GM12878 (cell line): ENCODE measurements at regions not wholly inside any gene's neighbourhood (a gene's known extent, or its start where the extent isn't known, plus 50 kb on each side); places are given as distances from the start of the nearest gene placed in this dataset.

Experiments
- ATAC-seq: fragments of 200-7000 bp; cut with Tn5 transposase; 3 replicates; pipeline ENCODE4 v1.9.1; 2020; ENCODE audit warnings: mild to moderate bottlenecking, moderate library complexity
- BruUV-seq: library from RNA; stranded (reverse); fragments of 400-500 nt; replicated peaks from 2 replicates; lab custom pipeline; 2021; lab: Mats Ljungman, UMichigan
- CTCF ChIA-PET: fragments of 300-600 bp; sonication (Branson Sonifier 250); formaldehyde crosslinking; extraction: SDS; loops from one replicate; lab custom pipeline; 2021; ENCODE audit warnings: inconsistent platforms; lab: Yijun Ruan, JAX
- POLR2A ChIA-PET: fragments of 350-600 bp; formaldehyde crosslinking; extraction: SDS; loops from one replicate; lab custom pipeline; 2021; ENCODE audit warnings: inconsistent platforms; lab: Charles Lee
- RAD21 ChIA-PET: fragments of 300-600 bp; sonication (Branson Sonifier 250); formaldehyde crosslinking; loops from one replicate; lab custom pipeline; 2023; ENCODE audit warnings: antibody characterized with exemption; ENCODE audit not compliant: unreplicated experiment; lab: Charles Lee
- SMC1A ChIA-PET: fragments of 300-600 bp; sonication (Branson Sonifier 250); formaldehyde crosslinking; loops from one replicate; lab custom pipeline; 2023; ENCODE audit not compliant: unreplicated experiment, uncharacterized antibody; lab: Charles Lee
- DNase-seq: peaks from one replicate; pipeline ENCODE4 v3.0.0-alpha.2; 2011; ENCODE audit warnings: low read depth, low spot score
- FAIRE-seq: peaks from 3 replicates; lab custom pipeline; 2011; peaks lifted over from hg19 to GRCh38; lab: Jason Lieb, UNC
- H2AFZ ChIP-seq: 2 replicates; pipeline ENCODE4 v1.6.0; 2011; ENCODE audit warnings: low read depth, low read length, control low read depth; ENCODE audit not compliant: control insufficient read depth
- H3K27ac ChIP-seq: 2 replicates; pipeline ENCODE4 v1.5.1; 2011; ENCODE audit warnings: control low read depth; ENCODE audit not compliant: control insufficient read depth, insufficient read depth
- H3K27me3 ChIP-seq, 2 experiments: replicated peaks in 1 of 2; 2 replicates each; pipeline versions ENCODE4 v1.6.0 to v1.6.1; 2011; ENCODE audit warnings: low read length in 1 of 2; ENCODE audit not compliant: control insufficient read depth in 2 of 2, insufficient read depth in 2 of 2
- H3K36me3 ChIP-seq, 2 experiments: 2 replicates each; pipeline ENCODE4 v1.5.1; 2011; ENCODE audit warnings: low read length in 1 of 2; ENCODE audit not compliant: control insufficient read depth in 2 of 2, insufficient read depth in 2 of 2
- H3K4me1 ChIP-seq: 2 replicates; pipeline ENCODE4 v1.6.1; 2011; ENCODE audit warnings: mild to moderate bottlenecking, low read length, moderate library complexity, mixed read lengths; ENCODE audit not compliant: control insufficient read depth, insufficient read depth
- H3K4me2 ChIP-seq: 2 replicates; pipeline ENCODE4 v1.6.0; 2011; ENCODE audit warnings: control low read depth; ENCODE audit not compliant: control insufficient read depth, insufficient read depth
- H3K4me3 ChIP-seq: fragments of 200-600 bp; sonication (generic); 2 replicates; pipeline ENCODE4 v1.5.1; 2016
- H3K79me2 ChIP-seq: 2 replicates; pipeline ENCODE4 v1.6.0; 2011; ENCODE audit warnings: low read length; ENCODE audit not compliant: control insufficient read depth, insufficient read depth
- H3K9ac ChIP-seq: 2 replicates; pipeline ENCODE4 v1.8.0; 2011; ENCODE audit warnings: low read length, control low read depth, mixed read lengths; ENCODE audit not compliant: control insufficient read depth, insufficient read depth
- H3K9me3 ChIP-seq: replicated peaks from 3 replicates; pipeline ENCODE4 v1.5.1; 2011; ENCODE audit warnings: mild to moderate bottlenecking, low read length; ENCODE audit not compliant: control insufficient read depth, insufficient read depth
- H4K20me1 ChIP-seq: 2 replicates; pipeline ENCODE4 v1.6.0; 2011; ENCODE audit not compliant: control insufficient read depth, insufficient read depth
- CUX1 ChIP-seq: IDR thresholded peaks from 2 replicates; pipeline ENCODE4 v1.6.1; 2012; ENCODE audit warnings: improper control_type of control experiment, low read depth, low read length; ENCODE audit not compliant: insufficient replicate concordance
- E2F8 ChIP-seq: fragments of 450-650 bp; IDR thresholded peaks from 2 replicates; pipeline ENCODE4 v1.6.1; 2018; ENCODE audit warnings: mild to moderate bottlenecking, low read depth, moderate library complexity; ENCODE audit not compliant: partially characterized antibody
- ESRRA ChIP-seq: IDR thresholded peaks from 2 replicates; pipeline ENCODE4 v1.6.1; 2012; ENCODE audit warnings: mild to moderate bottlenecking, low read length, improper control_type of control experiment
- GABPA ChIP-seq: IDR thresholded peaks from 2 replicates; pipeline ENCODE4 v1.6.1; 2014; ENCODE audit warnings: antibody characterized with exemption, low read depth, mild to moderate bottlenecking, inconsistent platforms
- NKRF ChIP-seq: fragments of 450-650 bp; conservative IDR thresholded peaks from 2 replicates; pipeline ENCODE4 v1.6.1; 2017; ENCODE audit warnings: mild to moderate bottlenecking, moderate library complexity
- NR2C1 ChIP-seq: fragments of 450-650 bp; IDR thresholded peaks from 2 replicates; pipeline ENCODE4 v1.6.1; 2017; ENCODE audit warnings: antibody characterized with exemption, mild to moderate bottlenecking, moderate library complexity
- POLR2AphosphoS2 ChIP-seq: IDR thresholded peaks from 2 replicates; pipeline ENCODE4 v1.6.1; 2011; ENCODE audit warnings: low read depth, mild to moderate bottlenecking, low read length, improper control_type of control experiment, moderate library complexity
- RAD21 ChIP-seq: IDR thresholded peaks from 2 replicates; pipeline ENCODE4 v1.6.1; 2011; ENCODE audit warnings: mild to moderate bottlenecking, low read depth, low read length, moderate library complexity; ENCODE audit not compliant: insufficient read depth
- RELB ChIP-seq: fragments of 450-650 bp; IDR thresholded peaks from 2 replicates; pipeline ENCODE4 v1.6.1; 2017; ENCODE audit warnings: low read depth, mild to moderate bottlenecking, moderate library complexity
- RUNX3 ChIP-seq: IDR thresholded peaks from 2 replicates; pipeline ENCODE4 v1.6.1; 2012; ENCODE audit warnings: low read length, inconsistent platforms
- SIN3A ChIP-seq: IDR thresholded peaks from 2 replicates; pipeline ENCODE4 v1.6.1; 2012; ENCODE audit warnings: low read depth, low read length, improper control_type of control experiment
- TAF1 ChIP-seq: IDR thresholded peaks from 2 replicates; pipeline ENCODE4 v1.6.1; 2011; ENCODE audit warnings: mild to moderate bottlenecking, low read depth, low read length, borderline replicate concordance
- TBL1XR1 ChIP-seq: IDR thresholded peaks from 2 replicates; pipeline ENCODE4 v1.6.1; 2012; ENCODE audit warnings: low read depth, low read length, improper control_type of control experiment
- WGBS: methylation state at CpG from one replicate; pipeline ENCODE4 v1.1.6; 2016; ENCODE audit warnings: low lambda C conversion rate; ENCODE audit not compliant: insufficient replicate concordance, insufficient coverage; ENCODE audit errors: missing lambda C conversion rate; 5-methylcytosine and 5-hydroxymethylcytosine counted together
- in situ Hi-C: fragments of 300-500 bp; cut with MboI; formaldehyde crosslinking; loops from 9 replicates; pipeline ENCODE4 v1.14.3; 2018; ENCODE audit warnings: mixed read lengths
- intact Hi-C: fragments of 100-400 bp; cut with micrococcal nuclease; formaldehyde crosslinking; loops from one replicate; pipeline ENCODE4 v1.14.2; 2022; ENCODE audit not compliant: unreplicated experiment

- Histone ChIP-seq H4K20me1 (no peaks in the 10 kb centered on the region), H3K4me3 (no peak overlapping the region), H3K27me3 (no peaks in the 10 kb centered on the region), H3K79me2 (no peaks in the 10 kb centered on the region), H3K4me2 (no peak overlapping the region), H3K4me1 (no peaks in the 10 kb centered on the region), H2AFZ (no peak overlapping the region), H3K36me3 (no peaks in the 10 kb centered on the region), H3K9me3 (no peaks in the 10 kb centered on the region), H3K9ac (no peak overlapping the region), H3K27ac (no peak overlapping the region)
- FAIRE-seq (no peak), DNase-seq (no peak), ATAC-seq (peak; percentile 48)
- SMC1A ChIA-PET: no interaction called here
- no TSS peak for BruUV-seq
- 8% methylated on average over 4 of the region's 4 CpGs for WGBS
- POLR2A ChIA-PET: no interaction called here
- CTCF ChIA-PET: no interaction called here
- intact Hi-C loops (no loop called here), in situ Hi-C loops (no loop called here)
- RAD21 ChIA-PET: no interaction called here
- TF ChIP-seq GABPA (no peak), NKRF (no peak), E2F8 (no peak), RELB (no peak), SIN3A (no peak), CUX1 (no peak), RUNX3 (no peak), TAF1 (no peak), NR2C1 (no peak), RAD21 (no peak), POLR2AphosphoS2 (no peak), TBL1XR1 (no peak), ESRRA (no peak)
Measured at GRCh38 chr5:28580616-28581015, 1542.2 kb upstream of the CDH9 start.
